ENCODE measurements at regions not wholly inside any gene's neighbourhood (a gene's known extent, or its start where the extent isn't known, plus 50 kb on each side); places are given as distances from the start of the nearest gene placed in this dataset.

DNA sequence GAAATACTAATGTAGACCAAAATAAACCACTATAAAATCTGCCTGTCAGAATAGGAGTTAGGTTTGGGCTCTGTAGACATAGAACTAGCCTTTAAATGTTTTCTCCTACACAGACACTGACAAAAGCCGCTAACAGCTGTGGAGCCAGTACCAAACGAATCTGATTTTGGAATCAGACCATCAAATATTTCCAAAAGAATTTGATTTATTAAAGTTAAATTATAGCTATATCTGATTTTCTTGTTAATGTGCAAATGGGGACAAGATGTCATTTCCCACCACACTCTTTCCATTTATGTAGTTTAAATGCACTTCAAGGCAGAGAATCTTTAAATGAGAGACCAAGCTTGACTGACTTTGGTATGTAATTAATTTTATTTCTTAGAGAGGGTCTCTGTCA lies 343.4 kb upstream of the FIGN start:
- Histone ChIP-seq H3K9me2 (ENCODE audit: insufficient read depth) (no peaks in the 10 kb centered on the region), H2AFZ (ENCODE audit: low read depth, low read length, poor library complexity, severe bottlenecking) (no peak overlapping the region), H3K4me1 (ENCODE audit: control insufficient read depth in 1 of 2, insufficient read depth in 2 of 2, low read length in 2 of 2) (no peaks in the 10 kb centered on the region), H3K79me2 (ENCODE audit: insufficient read depth, low read length) (no peaks in the 10 kb centered on the region), H3K4me3 (replicated peaks in 1 of 2; ENCODE audit: low read depth in 1 of 2, low read length in 2 of 2) (no peak overlapping the region), H3K27me3 (ENCODE audit: insufficient read depth, low read length) (0 out of 2 replicates have a peak, but pooled peaks cover 5% of the 10 kb centered on the region), H3K36me3 (ENCODE audit: control insufficient read depth in 1 of 2, insufficient read depth in 2 of 2, low read length in 2 of 2) (no peaks in the 10 kb centered on the region), H3K27ac (ENCODE audit: low read depth, low read length) (no peak overlapping the region), H3K4me2 (ENCODE audit: low read length) (no peak overlapping the region), H3K9me3 (ENCODE audit: control insufficient read depth in 1 of 2, insufficient read depth in 1 of 2, low read depth in 1 of 2, low read length in 2 of 2) (no peaks in the 10 kb centered on the region), H4K20me1 (ENCODE audit: insufficient read depth) (no peaks in the 10 kb centered on the region), H3K9ac (ENCODE audit: low read length) (no peak overlapping the region)
- CTCF ChIA-PET, result no interaction called here
- intact Hi-C loops (cut with micrococcal nuclease), result no loop called here
- ATAC-seq (no peak), DNase-seq (ENCODE audit: low read depth, low spot score) (no peak)
- RAD21 ChIA-PET (ENCODE audit: low non-redundant PET in 1 of 2, low total read pairs in 2 of 2, uncharacterized antibody in 2 of 2, unreplicated experiment in 2 of 2), result no interaction called here
- TF ChIP-seq SP1 (IDR thresholded peaks at IDR 0.05; ENCODE audit: low read depth), result no peak
- TF ChIP-seq, protein P1, sequence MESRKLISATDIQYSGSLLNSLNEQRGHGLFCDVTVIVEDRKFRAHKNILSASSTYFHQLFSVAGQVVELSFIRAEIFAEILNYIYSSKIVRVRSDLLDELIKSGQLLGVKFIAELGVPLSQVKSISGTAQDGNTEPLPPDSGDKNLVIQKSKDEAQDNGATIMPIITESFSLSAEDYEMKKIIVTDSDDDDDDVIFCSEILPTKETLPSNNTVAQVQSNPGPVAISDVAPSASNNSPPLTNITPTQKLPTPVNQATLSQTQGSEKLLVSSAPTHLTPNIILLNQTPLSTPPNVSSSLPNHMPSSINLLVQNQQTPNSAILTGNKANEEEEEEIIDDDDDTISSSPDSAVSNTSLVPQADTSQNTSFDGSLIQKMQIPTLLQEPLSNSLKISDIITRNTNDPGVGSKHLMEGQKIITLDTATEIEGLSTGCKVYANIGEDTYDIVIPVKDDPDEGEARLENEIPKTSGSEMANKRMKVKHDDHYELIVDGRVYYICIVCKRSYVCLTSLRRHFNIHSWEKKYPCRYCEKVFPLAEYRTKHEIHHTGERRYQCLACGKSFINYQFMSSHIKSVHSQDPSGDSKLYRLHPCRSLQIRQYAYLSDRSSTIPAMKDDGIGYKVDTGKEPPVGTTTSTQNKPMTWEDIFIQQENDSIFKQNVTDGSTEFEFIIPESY (IDR thresholded peaks at IDR 0.05; ENCODE audit: extremely low read depth, insufficient replicate concordance, low read length), result no peak
- TF ChIP-seq, protein P2, sequence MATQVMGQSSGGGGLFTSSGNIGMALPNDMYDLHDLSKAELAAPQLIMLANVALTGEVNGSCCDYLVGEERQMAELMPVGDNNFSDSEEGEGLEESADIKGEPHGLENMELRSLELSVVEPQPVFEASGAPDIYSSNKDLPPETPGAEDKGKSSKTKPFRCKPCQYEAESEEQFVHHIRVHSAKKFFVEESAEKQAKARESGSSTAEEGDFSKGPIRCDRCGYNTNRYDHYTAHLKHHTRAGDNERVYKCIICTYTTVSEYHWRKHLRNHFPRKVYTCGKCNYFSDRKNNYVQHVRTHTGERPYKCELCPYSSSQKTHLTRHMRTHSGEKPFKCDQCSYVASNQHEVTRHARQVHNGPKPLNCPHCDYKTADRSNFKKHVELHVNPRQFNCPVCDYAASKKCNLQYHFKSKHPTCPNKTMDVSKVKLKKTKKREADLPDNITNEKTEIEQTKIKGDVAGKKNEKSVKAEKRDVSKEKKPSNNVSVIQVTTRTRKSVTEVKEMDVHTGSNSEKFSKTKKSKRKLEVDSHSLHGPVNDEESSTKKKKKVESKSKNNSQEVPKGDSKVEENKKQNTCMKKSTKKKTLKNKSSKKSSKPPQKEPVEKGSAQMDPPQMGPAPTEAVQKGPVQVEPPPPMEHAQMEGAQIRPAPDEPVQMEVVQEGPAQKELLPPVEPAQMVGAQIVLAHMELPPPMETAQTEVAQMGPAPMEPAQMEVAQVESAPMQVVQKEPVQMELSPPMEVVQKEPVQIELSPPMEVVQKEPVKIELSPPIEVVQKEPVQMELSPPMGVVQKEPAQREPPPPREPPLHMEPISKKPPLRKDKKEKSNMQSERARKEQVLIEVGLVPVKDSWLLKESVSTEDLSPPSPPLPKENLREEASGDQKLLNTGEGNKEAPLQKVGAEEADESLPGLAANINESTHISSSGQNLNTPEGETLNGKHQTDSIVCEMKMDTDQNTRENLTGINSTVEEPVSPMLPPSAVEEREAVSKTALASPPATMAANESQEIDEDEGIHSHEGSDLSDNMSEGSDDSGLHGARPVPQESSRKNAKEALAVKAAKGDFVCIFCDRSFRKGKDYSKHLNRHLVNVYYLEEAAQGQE (IDR thresholded peaks at IDR 0.05; ENCODE audit: low read depth), result no peak
- no peak for TF ChIP-seq TCF7L2 (IDR thresholded peaks at IDR 0.05; ENCODE audit: borderline replicate concordance, extremely low read depth, insufficient read depth, insufficient read length)
- TF ChIP-seq CBX3 (IDR thresholded peaks at IDR 0.05; ENCODE audit: low read depth), result no peak
- TF ChIP-seq YY1 (IDR thresholded peaks at IDR 0.05; ENCODE audit: extremely low read depth, insufficient replicate concordance, low read depth, low read length), result no peak
- TF ChIP-seq POLR2A (IDR thresholded peaks at IDR 0.05; ENCODE audit: borderline replicate concordance, extremely low read depth, insufficient read depth, insufficient read length), result no peak
- TF ChIP-seq SIN3A (IDR thresholded peaks at IDR 0.05; ENCODE audit: low read depth), result no peak
- no peak for TF ChIP-seq CEBPB (IDR thresholded peaks at IDR 0.05; ENCODE audit: low read depth)
- TF ChIP-seq SRF (IDR thresholded peaks at IDR 0.05; ENCODE audit: low read depth), result no peak
- TF ChIP-seq, protein P3, sequence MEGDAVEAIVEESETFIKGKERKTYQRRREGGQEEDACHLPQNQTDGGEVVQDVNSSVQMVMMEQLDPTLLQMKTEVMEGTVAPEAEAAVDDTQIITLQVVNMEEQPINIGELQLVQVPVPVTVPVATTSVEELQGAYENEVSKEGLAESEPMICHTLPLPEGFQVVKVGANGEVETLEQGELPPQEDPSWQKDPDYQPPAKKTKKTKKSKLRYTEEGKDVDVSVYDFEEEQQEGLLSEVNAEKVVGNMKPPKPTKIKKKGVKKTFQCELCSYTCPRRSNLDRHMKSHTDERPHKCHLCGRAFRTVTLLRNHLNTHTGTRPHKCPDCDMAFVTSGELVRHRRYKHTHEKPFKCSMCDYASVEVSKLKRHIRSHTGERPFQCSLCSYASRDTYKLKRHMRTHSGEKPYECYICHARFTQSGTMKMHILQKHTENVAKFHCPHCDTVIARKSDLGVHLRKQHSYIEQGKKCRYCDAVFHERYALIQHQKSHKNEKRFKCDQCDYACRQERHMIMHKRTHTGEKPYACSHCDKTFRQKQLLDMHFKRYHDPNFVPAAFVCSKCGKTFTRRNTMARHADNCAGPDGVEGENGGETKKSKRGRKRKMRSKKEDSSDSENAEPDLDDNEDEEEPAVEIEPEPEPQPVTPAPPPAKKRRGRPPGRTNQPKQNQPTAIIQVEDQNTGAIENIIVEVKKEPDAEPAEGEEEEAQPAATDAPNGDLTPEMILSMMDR (IDR thresholded peaks at IDR 0.05 in 2 of 3, conservative IDR thresholded peaks at IDR 0.05 in 1 of 3; ENCODE audit: borderline replicate concordance in 1 of 3, insufficient read depth in 1 of 3, low read depth in 2 of 3, low read length in 2 of 3), result no peak
- TF ChIP-seq EGR1 (IDR thresholded peaks at IDR 0.05; ENCODE audit: low read depth), result no peak
- no peak for TF ChIP-seq ELF1 (IDR thresholded peaks at IDR 0.05; ENCODE audit: borderline replicate concordance, low read depth)
- no peak for TF ChIP-seq ZFX (IDR thresholded peaks at IDR 0.05)
- BruUV-seq (replicated peaks), result no TSS peak
- POLR2A ChIA-PET, result no interaction called here
